ENCODE measurements at regions not wholly inside any gene's neighbourhood (a gene's known extent, or its start where the extent isn't known, plus 50 kb on each side); places are given as distances from the start of the nearest gene placed in this dataset.

DNA sequence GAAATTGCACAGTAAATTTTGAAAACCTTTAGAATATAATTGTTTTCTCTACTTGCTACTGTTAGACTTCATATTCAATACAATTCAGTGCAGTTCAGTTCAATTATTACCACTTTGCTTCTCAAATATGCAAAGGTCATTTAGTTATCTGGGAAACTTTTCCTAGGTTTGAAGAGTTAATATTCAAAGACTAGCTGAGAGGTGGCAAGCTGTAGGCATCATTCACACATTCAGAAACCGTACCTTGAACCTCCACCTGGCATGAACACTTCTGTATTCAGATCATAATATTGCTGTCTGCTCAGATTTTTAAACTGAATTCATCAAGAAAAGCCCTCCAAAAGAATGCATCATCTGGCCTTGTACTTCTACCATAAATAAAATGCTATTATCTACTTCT is 162.1 kb upstream of the PCSK5 start:
- Histone ChIP-seq H3K27ac (ENCODE audit: low read depth in 2 of 2, low read length in 1 of 2) (no peak overlapping the region), H3K27me3 (ENCODE audit: insufficient read depth) (no peaks in the 10 kb centered on the region), H3K36me3 (replicated peaks in 1 of 2; ENCODE audit: control insufficient read depth in 1 of 2, insufficient read depth in 2 of 2, low read length in 1 of 2) (no peaks in the 10 kb centered on the region), H4K20me1 (ENCODE audit: insufficient read depth) (no peaks in the 10 kb centered on the region), H3K9me3 (no peaks in the 10 kb centered on the region), H3K4me1 (ENCODE audit: control insufficient read depth in 1 of 2, insufficient read depth in 2 of 2, low read depth in 1 of 2, low read length in 1 of 2) (no peaks in the 10 kb centered on the region), H3K9ac (no peak overlapping the region), H3F3A (replicated peaks; ENCODE audit: insufficient read depth) (no peaks in the 10 kb centered on the region), H3K9me2 (no peaks in the 10 kb centered on the region), H3K4me2 (no peak overlapping the region), H2AFZ (ENCODE audit: low read depth) (no peak overlapping the region), H3K4me3 (ENCODE audit: low read depth in 2 of 2, low read length in 1 of 2) (no peak overlapping the region), H3K79me2 (ENCODE audit: insufficient read depth) (no peaks in the 10 kb centered on the region)
- ChIA-PET CTCF (no interaction called here), POLR2A (no interaction called here)
- DNase-seq: no peak
- no peak for TF ChIP-seq RCOR1 (IDR thresholded peaks at IDR 0.05; ENCODE audit: low read length)
- no peak for TF ChIP-seq NFIC (IDR thresholded peaks at IDR 0.05; ENCODE audit: borderline replicate concordance)
- TF ChIP-seq, protein P1, sequence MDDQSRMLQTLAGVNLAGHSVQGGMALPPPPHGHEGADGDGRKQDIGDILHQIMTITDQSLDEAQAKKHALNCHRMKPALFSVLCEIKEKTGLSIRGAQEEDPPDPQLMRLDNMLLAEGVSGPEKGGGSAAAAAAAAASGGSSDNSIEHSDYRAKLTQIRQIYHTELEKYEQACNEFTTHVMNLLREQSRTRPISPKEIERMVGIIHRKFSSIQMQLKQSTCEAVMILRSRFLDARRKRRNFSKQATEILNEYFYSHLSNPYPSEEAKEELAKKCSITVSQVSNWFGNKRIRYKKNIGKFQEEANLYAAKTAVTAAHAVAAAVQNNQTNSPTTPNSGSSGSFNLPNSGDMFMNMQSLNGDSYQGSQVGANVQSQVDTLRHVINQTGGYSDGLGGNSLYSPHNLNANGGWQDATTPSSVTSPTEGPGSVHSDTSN (IDR thresholded peaks at IDR 0.05): no peak
- TF ChIP-seq NRF1 (IDR thresholded peaks at IDR 0.05; ENCODE audit: low read depth, low read length): no peak
- TF ChIP-seq CHD2 (IDR thresholded peaks at IDR 0.05; ENCODE audit: low read length, partially characterized antibody): no peak
- TF ChIP-seq FOSL2 (IDR thresholded peaks at IDR 0.05; ENCODE audit: borderline replicate concordance, low read depth): no peak
- no peak for TF ChIP-seq TAF1 (IDR thresholded peaks at IDR 0.05; ENCODE audit: borderline replicate concordance, low read depth, low read length)
- TF ChIP-seq JUND (IDR thresholded peaks at IDR 0.05): no peak
- TF ChIP-seq POLR2AphosphoS5 (IDR thresholded peaks at IDR 0.05; ENCODE audit: low read depth, low read length): no peak
- TF ChIP-seq, protein P2, sequence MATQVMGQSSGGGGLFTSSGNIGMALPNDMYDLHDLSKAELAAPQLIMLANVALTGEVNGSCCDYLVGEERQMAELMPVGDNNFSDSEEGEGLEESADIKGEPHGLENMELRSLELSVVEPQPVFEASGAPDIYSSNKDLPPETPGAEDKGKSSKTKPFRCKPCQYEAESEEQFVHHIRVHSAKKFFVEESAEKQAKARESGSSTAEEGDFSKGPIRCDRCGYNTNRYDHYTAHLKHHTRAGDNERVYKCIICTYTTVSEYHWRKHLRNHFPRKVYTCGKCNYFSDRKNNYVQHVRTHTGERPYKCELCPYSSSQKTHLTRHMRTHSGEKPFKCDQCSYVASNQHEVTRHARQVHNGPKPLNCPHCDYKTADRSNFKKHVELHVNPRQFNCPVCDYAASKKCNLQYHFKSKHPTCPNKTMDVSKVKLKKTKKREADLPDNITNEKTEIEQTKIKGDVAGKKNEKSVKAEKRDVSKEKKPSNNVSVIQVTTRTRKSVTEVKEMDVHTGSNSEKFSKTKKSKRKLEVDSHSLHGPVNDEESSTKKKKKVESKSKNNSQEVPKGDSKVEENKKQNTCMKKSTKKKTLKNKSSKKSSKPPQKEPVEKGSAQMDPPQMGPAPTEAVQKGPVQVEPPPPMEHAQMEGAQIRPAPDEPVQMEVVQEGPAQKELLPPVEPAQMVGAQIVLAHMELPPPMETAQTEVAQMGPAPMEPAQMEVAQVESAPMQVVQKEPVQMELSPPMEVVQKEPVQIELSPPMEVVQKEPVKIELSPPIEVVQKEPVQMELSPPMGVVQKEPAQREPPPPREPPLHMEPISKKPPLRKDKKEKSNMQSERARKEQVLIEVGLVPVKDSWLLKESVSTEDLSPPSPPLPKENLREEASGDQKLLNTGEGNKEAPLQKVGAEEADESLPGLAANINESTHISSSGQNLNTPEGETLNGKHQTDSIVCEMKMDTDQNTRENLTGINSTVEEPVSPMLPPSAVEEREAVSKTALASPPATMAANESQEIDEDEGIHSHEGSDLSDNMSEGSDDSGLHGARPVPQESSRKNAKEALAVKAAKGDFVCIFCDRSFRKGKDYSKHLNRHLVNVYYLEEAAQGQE (IDR thresholded peaks at IDR 0.05; ENCODE audit: low read depth, low read length): no peak
- TF ChIP-seq SIN3A (IDR thresholded peaks at IDR 0.05; ENCODE audit: borderline replicate concordance, low read depth, low read length): no peak
- TF ChIP-seq RAD21 (IDR thresholded peaks at IDR 0.05; ENCODE audit: low read length): no peak
- TF ChIP-seq YY1 (IDR thresholded peaks at IDR 0.05; ENCODE audit: low read depth): no peak
- no peak for TF ChIP-seq FOXJ3 (CRISPR knock-in tag; IDR thresholded peaks at IDR 0.05)
- no peak for TF ChIP-seq EP300 (IDR thresholded peaks at IDR 0.05; ENCODE audit: borderline replicate concordance in 1 of 2, low read depth in 1 of 2, low read length in 1 of 2)
- WGBS (ENCODE audit: low lambda C conversion rate): 0% methylated on average over 1 of the region's 1 CpG

DNA sequence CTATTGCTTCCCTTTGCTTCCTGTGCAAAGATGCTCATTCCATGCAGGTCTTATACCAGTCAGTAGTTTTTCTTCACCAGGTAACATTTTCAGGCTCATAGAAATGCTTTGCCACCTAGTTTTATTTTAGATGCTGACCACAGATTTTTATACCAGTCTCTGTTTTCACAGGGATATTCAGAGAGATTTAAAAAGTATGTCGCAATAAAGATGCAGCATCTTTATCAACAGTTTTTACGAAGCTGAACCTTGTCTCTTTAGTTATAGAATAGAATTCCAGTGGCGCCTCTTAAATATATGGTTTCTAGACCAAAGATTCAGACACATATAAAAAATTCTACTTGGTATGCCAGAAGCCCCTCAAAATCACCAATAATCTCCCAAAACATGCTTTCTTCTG is 155.7 kb upstream of the PCSK5 start:
- no peaks in the 10 kb centered on the region for H3K27me3 ChIP-seq (ENCODE audit: insufficient read depth)
- H3K4me3 ChIP-seq (ENCODE audit: low read depth in 2 of 2, low read length in 1 of 2): no peak overlapping the region
- H3K4me2 ChIP-seq: no peak overlapping the region
- no peaks in the 10 kb centered on the region for H3K4me1 ChIP-seq (ENCODE audit: control insufficient read depth in 1 of 2, insufficient read depth in 2 of 2, low read depth in 1 of 2, low read length in 1 of 2)
- no peaks in the 10 kb centered on the region for H3K36me3 ChIP-seq (replicated peaks in 1 of 2; ENCODE audit: control insufficient read depth in 1 of 2, insufficient read depth in 2 of 2, low read length in 1 of 2)
- H3K27ac ChIP-seq (ENCODE audit: low read depth in 2 of 2, low read length in 1 of 2): no peak overlapping the region
- H2AFZ ChIP-seq (ENCODE audit: low read depth): no peak overlapping the region
- no peaks in the 10 kb centered on the region for H3K79me2 ChIP-seq (ENCODE audit: insufficient read depth)
- H3F3A ChIP-seq (replicated peaks; ENCODE audit: insufficient read depth): no peaks in the 10 kb centered on the region
- 4% methylated on average over 3 of the region's 3 CpGs for WGBS (ENCODE audit: low lambda C conversion rate)
- no peaks in the 10 kb centered on the region for H4K20me1 ChIP-seq (ENCODE audit: insufficient read depth)
- ChIA-PET CTCF (no interaction called here), POLR2A (no interaction called here)
- no peaks in the 10 kb centered on the region for H3K9me2 ChIP-seq
- DNase-seq: no peak
- H3K9me3 ChIP-seq: no peaks in the 10 kb centered on the region
- no peak for TF ChIP-seq CHD2 (IDR thresholded peaks at IDR 0.05; ENCODE audit: low read length, partially characterized antibody)
- no peak for TF ChIP-seq GATA2 (CRISPR knock-in tag; IDR thresholded peaks at IDR 0.05)
- no peak for TF ChIP-seq POLR2AphosphoS5 (IDR thresholded peaks at IDR 0.05; ENCODE audit: low read depth, low read length)
- TF ChIP-seq YY1 (IDR thresholded peaks at IDR 0.05; ENCODE audit: low read depth): no peak
- no peak for TF ChIP-seq FOXJ3 (CRISPR knock-in tag; IDR thresholded peaks at IDR 0.05)
- TF ChIP-seq TCF12 (IDR thresholded peaks at IDR 0.05): no peak
- no peak for TF ChIP-seq EZH2phosphoT487 (IDR thresholded peaks at IDR 0.05; ENCODE audit: borderline replicate concordance, low read depth)
- TF ChIP-seq MEF2A (IDR thresholded peaks at IDR 0.05; ENCODE audit: borderline replicate concordance, low read depth): no peak
- TF ChIP-seq IRF3 (IDR thresholded peaks at IDR 0.05; ENCODE audit: low read depth, low read length): no peak
- no peak for TF ChIP-seq FOSL2 (IDR thresholded peaks at IDR 0.05; ENCODE audit: borderline replicate concordance, low read depth)
- no peak overlapping the region for H3K9ac ChIP-seq
